IPS DF 19.7 (cell line): ENCODE measurements at regions not wholly inside any gene's neighbourhood (a gene's known extent, or its start where the extent isn't known, plus 50 kb on each side); places are given as distances from the start of the nearest gene placed in this dataset.
"Not testable (repeated sequence)": the region's sequence is repeated elsewhere in the genome, so short reads cannot be mapped to it uniquely, and the experiment has no call there.

Source experiments
- DNase-seq: peaks from one replicate; pipeline ENCODE4 v3.0.0-alpha.2; 2013; ENCODE audit warnings: low read depth, low spot score

GRCh38 chrX:13386636-13387035, 66.8 kb upstream of the ATXN3L start:
- DNase-seq: no peak

- DNase-seq: no peak
Measured at GRCh38 chrX:13386092-13386491, 66.2 kb upstream of the ATXN3L start.

- no peak for DNase-seq
Measured at GRCh38 chrX:13383907-13384306, 64.1 kb upstream of the ATXN3L start.

GRCh38 chrX:13381514-13381913, 61.7 kb upstream of the ATXN3L start:
- no peak for DNase-seq

GRCh38 chrX:13380211-13380610, 60.4 kb upstream of the ATXN3L start:
- DNase-seq: no peak

GRCh38 chrX:13378562-13379518, 59.0 kb upstream of the ATXN3L start:
- not testable (repeated sequence) for DNase-seq

- DNase-seq: no peak
Measured at GRCh38 chrX:13377550-13377934, 57.7 kb upstream of the ATXN3L start.

- no peak for DNase-seq
Measured at GRCh38 chrX:13376857-13377549, 57.1 kb upstream of the ATXN3L start.

GRCh38 chrX:13375596-13375995, 55.7 kb upstream of the ATXN3L start:
- not testable (repeated sequence) for DNase-seq

GRCh38 chrX:13374364-13374763, 54.5 kb upstream of the ATXN3L start:
- DNase-seq: no peak

- DNase-seq: no peak
Measured at GRCh38 chrX:13373431-13374187, 53.8 kb upstream of the ATXN3L start.

- DNase-seq: no peak
Measured at GRCh38 chrX:13373027-13373426, 53.2 kb upstream of the ATXN3L start.

- no peak for DNase-seq
Measured at GRCh38 chrX:13372203-13372980, 52.5 kb upstream of the ATXN3L start.

- DNase-seq: no peak
Measured at GRCh38 chrX:13371186-13371585, 51.3 kb upstream of the ATXN3L start.

- DNase-seq: no peak
Measured at GRCh38 chrX:13370713-13371112, 50.9 kb upstream of the ATXN3L start.
